22Rv1 (cell line): ENCODE measurements at regions not wholly inside any gene's neighbourhood (a gene's known extent, or its start where the extent isn't known, plus 50 kb on each side); places are given as distances from the start of the nearest gene placed in this dataset.

ENCODE experiments used
- H3K27ac ChIP-seq: fragments of 450-650 bp; 2 replicates; pipeline ENCODE4 v1.5.1; 2017
- CTCF ChIP-seq: fragments of 450-650 bp; IDR thresholded peaks from 2 replicates; pipeline ENCODE4 v1.5.1; 2017; ENCODE audit warnings: mild to moderate bottlenecking
- ZFX ChIP-seq: fragments of 450-650 bp; IDR thresholded peaks from 2 replicates; pipeline ENCODE4 v1.6.1; 2017; ENCODE audit warnings: antibody characterized with exemption, borderline replicate concordance

DNA sequence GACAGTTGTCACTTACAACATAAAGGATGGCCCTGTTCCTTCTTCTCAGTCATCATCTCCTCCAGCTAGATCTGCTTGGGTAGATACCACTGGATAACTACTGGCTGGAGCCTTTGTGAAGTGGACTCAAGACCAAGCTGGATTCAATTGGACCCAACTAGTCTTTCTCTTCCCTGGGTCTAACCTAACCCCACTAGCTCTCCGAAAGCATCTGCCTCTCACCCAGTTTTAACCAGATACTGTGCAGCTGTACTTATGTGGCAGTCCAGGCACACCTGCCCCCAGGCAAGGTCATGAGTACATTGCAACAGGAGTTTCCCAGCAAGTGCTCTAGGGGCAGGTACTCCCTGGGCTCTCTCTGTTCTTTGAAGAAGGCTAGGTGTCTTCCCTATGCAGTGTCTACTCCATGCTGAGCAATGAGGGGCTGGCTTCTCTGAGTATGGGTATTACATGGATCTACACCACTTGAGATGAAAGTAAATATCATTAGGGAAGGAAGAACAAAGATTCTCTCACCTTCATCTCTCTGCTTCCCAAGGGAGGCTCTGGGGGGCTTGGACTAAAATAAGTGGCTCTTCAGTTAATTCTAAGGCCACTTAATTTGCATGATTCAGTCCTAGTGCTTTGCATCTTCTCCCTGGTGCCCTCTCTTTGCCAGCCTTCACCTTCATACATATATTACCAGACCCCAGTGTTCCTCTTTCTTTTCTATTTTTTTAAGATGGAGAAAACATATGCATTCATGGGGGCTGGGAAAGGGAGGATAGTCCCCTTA is 236.1 kb downstream of the NXPE2 start:
- H3K27ac ChIP-seq, result no peak overlapping the region

GRCh38 chr11:114915871-114916805 is 237.8 kb downstream of the NXPE2 start:
- TF ChIP-seq CTCF (no peak), ZFX (no peak)
- no peak overlapping the region for H3K27ac ChIP-seq

More for the DNA sequence above, 236.1 kb downstream of the NXPE2 start:
- TF ChIP-seq CTCF (no peak), ZFX (no peak)

DNA sequence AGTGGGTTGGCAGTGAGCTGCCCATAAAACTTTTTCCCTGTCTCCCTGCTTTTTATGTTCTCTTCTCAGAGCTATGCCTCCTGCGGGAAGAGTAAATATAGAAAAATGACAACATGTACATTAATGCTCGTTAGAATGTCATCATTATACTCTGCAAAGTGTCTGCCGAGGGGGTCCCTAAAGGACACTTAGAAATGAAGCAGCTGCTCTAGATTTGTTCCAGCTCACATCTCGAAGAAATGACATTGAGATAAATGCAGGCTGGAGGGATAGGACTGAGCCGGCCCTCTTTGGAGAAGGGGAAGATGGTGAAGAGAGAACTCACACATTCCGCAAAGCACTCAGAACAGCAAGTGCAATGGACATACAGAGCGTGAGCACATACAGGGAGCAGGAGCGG is 240.0 kb downstream of the NXPE2 start:
- no peak overlapping the region for H3K27ac ChIP-seq
- TF ChIP-seq ZFX (no peak), CTCF (no peak)

DNA sequence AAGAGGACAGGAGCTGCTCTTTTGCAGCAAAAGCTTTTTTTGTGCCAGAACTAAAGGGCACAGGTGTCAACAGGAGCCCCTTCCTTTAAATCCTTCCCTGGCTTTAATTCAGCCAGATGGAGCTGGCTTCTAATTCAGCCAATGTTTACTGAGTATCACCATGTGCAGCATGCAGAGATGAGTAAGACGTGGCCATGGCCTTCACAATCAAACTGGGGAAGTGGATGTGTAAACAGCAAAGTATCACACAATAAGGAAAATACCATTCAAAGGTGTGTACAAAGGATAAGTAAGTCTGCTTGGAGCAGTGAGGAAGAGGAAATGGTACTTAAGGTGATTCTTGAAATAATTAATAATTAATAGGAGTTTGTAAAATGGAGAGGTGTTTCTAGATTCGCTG is 243.4 kb downstream of the NXPE2 start:
- TF ChIP-seq CTCF, result no peak
- no peak for TF ChIP-seq ZFX
- H3K27ac ChIP-seq, result no peak overlapping the region

GRCh38 chr11:114924042-114924441 is 245.7 kb downstream of the NXPE2 start:
- TF ChIP-seq CTCF, result no peak
- TF ChIP-seq ZFX, result no peak
- H3K27ac ChIP-seq, result no peak overlapping the region

DNA sequence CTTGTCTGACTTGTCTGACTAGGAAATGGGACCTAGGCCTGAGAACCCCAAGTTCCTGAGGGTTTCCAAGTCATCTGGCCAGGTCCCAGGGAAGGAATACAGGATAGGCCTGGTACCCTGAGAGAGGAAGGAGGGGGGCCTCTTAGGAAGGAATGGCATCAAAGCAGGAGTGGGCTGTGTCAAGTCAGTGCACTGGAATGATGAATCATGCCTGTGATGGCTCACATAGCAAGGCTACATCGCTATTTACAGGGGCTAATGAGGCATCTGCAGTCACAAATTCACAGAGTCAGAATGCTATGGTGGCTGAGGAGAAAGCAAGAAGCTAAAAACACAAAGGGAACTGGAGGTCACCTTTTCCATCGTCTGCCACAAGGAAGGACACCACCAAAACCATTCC is 247.3 kb downstream of the NXPE2 start:
- TF ChIP-seq CTCF (no peak), ZFX (no peak)
- no peak overlapping the region for H3K27ac ChIP-seq
